C4-2B (cell line): ENCODE measurements at regions not wholly inside any gene's neighbourhood (a gene's known extent, or its start where the extent isn't known, plus 50 kb on each side); places are given as distances from the start of the nearest gene placed in this dataset.

Experiments
- H3K27ac ChIP-seq: fragments of 450-650 bp; 2 replicates; pipeline ENCODE4 v1.5.1; 2017
- ZFX ChIP-seq: fragments of 450-650 bp; IDR thresholded peaks from 2 replicates; pipeline ENCODE4 v1.6.1; 2017
- TF ChIP-seq, protein P1 (sequence below): fragments of 450-650 bp; conservative IDR thresholded peaks from 2 replicates; pipeline ENCODE4 v1.5.1; 2017; ENCODE audit warnings: mild to moderate bottlenecking

GRCh38 chr3:14284694-14285547 is 106.3 kb downstream of the LSM3 start:
- TF ChIP-seq, protein P1, sequence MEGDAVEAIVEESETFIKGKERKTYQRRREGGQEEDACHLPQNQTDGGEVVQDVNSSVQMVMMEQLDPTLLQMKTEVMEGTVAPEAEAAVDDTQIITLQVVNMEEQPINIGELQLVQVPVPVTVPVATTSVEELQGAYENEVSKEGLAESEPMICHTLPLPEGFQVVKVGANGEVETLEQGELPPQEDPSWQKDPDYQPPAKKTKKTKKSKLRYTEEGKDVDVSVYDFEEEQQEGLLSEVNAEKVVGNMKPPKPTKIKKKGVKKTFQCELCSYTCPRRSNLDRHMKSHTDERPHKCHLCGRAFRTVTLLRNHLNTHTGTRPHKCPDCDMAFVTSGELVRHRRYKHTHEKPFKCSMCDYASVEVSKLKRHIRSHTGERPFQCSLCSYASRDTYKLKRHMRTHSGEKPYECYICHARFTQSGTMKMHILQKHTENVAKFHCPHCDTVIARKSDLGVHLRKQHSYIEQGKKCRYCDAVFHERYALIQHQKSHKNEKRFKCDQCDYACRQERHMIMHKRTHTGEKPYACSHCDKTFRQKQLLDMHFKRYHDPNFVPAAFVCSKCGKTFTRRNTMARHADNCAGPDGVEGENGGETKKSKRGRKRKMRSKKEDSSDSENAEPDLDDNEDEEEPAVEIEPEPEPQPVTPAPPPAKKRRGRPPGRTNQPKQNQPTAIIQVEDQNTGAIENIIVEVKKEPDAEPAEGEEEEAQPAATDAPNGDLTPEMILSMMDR = no peak
- no peak for TF ChIP-seq ZFX
- H3K27ac ChIP-seq = no peak overlapping the region

GRCh38 chr3:14285548-14285925 is 106.9 kb downstream of the LSM3 start:
- no peak overlapping the region for H3K27ac ChIP-seq
- TF ChIP-seq, protein P1 = no peak
- no peak for TF ChIP-seq ZFX

- TF ChIP-seq ZFX = no peak
- TF ChIP-seq, protein P1 = no peak
- no peak overlapping the region for H3K27ac ChIP-seq
These were observed 108.4 kb downstream of the LSM3 start for GRCh38 chr3:14286887-14287500.

DNA sequence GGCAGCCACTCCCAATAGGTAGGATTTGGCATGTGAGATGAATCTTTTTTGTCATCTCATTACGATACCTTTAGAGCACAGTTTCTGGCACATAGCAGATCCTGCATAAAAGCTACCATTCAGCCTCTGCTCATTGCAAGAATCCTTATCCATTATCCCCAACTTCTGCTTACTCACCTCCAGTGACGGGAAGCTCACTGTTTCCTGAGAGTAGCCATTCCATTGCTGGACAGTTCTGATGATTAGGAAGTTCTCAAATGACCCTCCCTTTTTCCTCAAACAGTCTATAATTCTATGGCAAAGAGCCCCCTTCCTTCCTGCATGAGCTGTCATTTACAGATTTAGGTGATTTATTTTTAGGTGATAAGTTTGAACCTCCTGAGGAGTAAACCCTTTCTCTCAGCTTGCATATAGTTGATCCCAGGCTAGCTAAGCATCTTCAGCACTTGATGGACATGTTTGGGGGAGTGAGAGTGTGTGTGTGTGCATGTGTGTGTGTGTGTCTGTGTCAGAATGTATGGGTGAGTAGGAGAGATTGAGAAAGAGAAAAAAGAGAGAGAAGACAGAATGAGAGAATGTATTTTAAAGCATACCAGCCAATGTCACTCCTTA is 109.7 kb downstream of the LSM3 start:
- H3K27ac ChIP-seq = no peak overlapping the region
- TF ChIP-seq ZFX = no peak
- TF ChIP-seq, protein P1 = no peak

DNA sequence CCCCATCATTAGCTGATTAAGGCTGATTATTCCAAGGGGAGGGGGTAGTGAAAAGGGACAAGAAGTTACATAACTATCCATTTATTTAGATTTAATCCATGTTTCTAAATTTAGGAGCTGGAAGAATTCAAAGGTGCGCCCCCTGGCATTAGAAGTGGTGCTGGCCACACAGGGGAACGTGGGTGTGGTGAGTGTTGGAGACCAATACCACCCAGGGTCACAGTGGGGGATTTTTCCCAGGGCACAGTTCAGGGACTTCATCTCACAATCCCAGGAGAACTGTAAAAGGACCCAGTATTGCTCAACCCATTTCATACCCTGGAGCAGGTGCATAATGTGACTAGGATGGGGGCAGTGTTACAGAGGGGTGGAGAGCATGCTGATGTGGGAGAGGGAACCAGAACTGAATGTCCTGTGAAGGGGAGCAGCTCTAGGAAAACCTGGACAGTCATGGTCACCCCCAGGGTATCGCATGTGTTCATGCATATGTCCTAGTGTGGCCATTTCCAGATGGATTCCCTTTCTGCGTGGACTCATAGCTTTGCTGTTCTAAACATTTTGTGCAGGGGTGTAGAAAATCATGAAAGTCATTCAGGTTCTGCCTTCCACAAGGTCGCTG is 110.3 kb downstream of the LSM3 start:
- TF ChIP-seq ZFX = no peak
- TF ChIP-seq, protein P1 = no peak
- H3K27ac ChIP-seq = no peak overlapping the region

GRCh38 chr3:14289590-14290461 is 111.2 kb downstream of the LSM3 start:
- TF ChIP-seq, protein P1 = no peak
- no peak for TF ChIP-seq ZFX
- no peak overlapping the region for H3K27ac ChIP-seq
